ENCODE measurements at regions not wholly inside any gene's neighbourhood (a gene's known extent, or its start where the extent isn't known, plus 50 kb on each side); places are given as distances from the start of the nearest gene placed in this dataset.

GRCh38 chr1:67945733-67946374, 104.6 kb downstream of the DIRAS3 start:
- Histone ChIP-seq H3K36me3 (ENCODE audit: insufficient read depth, low read depth, low read length) (no peaks in the 10 kb centered on the region), H3K4me1 (ENCODE audit: insufficient read depth, low read length) (no peaks in the 10 kb centered on the region), H3K9ac (ENCODE audit: low read depth, low read length) (no peak overlapping the region), H3K27ac (ENCODE audit: low read length) (no peak overlapping the region), H3K9me3 (ENCODE audit: insufficient read depth, low read depth, low read length) (no peaks in the 10 kb centered on the region), H3K27me3 (ENCODE audit: insufficient read depth, low read length) (no peaks in the 10 kb centered on the region), H3K4me3 (ENCODE audit: low read length) (no peak overlapping the region)

GRCh38 chr1:67942274-67942673, 108.2 kb downstream of the DIRAS3 start:
- no peaks in the 10 kb centered on the region for H3K27me3 ChIP-seq (ENCODE audit: insufficient read depth, low read length)
- H3K4me1 ChIP-seq (ENCODE audit: insufficient read depth, low read length) = no peaks in the 10 kb centered on the region; the same call in 1 of the 2 replicates
- no peaks in the 10 kb centered on the region for H3K9me3 ChIP-seq (ENCODE audit: insufficient read depth, low read depth, low read length)
- H3K36me3 ChIP-seq (ENCODE audit: insufficient read depth, low read depth, low read length) = no peaks in the 10 kb centered on the region
- H3K9ac ChIP-seq (ENCODE audit: low read depth, low read length) = no peak overlapping the region
- H3K4me3 ChIP-seq (ENCODE audit: low read length) = no peak overlapping the region
- no peak overlapping the region for H3K27ac ChIP-seq (ENCODE audit: low read length)

GRCh38 chr1:67941746-67942145, 108.5 kb upstream of the GNG12 start:
- Histone ChIP-seq H3K4me3 (ENCODE audit: low read length) (no peak overlapping the region), H3K27ac (ENCODE audit: low read length) (no peak overlapping the region), H3K9ac (ENCODE audit: low read depth, low read length) (no peak overlapping the region), H3K4me1 (ENCODE audit: insufficient read depth, low read length) (no peaks in the 10 kb centered on the region; the same call in 1 of the 2 replicates), H3K9me3 (ENCODE audit: insufficient read depth, low read depth, low read length) (no peaks in the 10 kb centered on the region), H3K27me3 (ENCODE audit: insufficient read depth, low read length) (no peaks in the 10 kb centered on the region), H3K36me3 (ENCODE audit: insufficient read depth, low read depth, low read length) (no peaks in the 10 kb centered on the region)

- Histone ChIP-seq H3K9ac (ENCODE audit: low read depth, low read length) (no peak overlapping the region), H3K4me1 (ENCODE audit: insufficient read depth, low read length) (no peaks in the 10 kb centered on the region; the same call in 1 of the 2 replicates), H3K36me3 (ENCODE audit: insufficient read depth, low read depth, low read length) (no peaks in the 10 kb centered on the region), H3K9me3 (ENCODE audit: insufficient read depth, low read depth, low read length) (no peaks in the 10 kb centered on the region), H3K27me3 (ENCODE audit: insufficient read depth, low read length) (no peaks in the 10 kb centered on the region), H3K27ac (ENCODE audit: low read length) (no peak overlapping the region), H3K4me3 (ENCODE audit: low read length) (no peak overlapping the region)
These were observed 107.9 kb upstream of the GNG12 start for GRCh38 chr1:67941155-67941554.

- H3K4me3 ChIP-seq (ENCODE audit: low read length) = no peak overlapping the region
- no peak overlapping the region for H3K27ac ChIP-seq (ENCODE audit: low read length)
- H3K9ac ChIP-seq (ENCODE audit: low read depth, low read length) = no peak overlapping the region
- no peaks in the 10 kb centered on the region for H3K36me3 ChIP-seq (ENCODE audit: insufficient read depth, low read depth, low read length)
- no peaks in the 10 kb centered on the region; the same call in 1 of the 2 replicates for H3K4me1 ChIP-seq (ENCODE audit: insufficient read depth, low read length)
- no peaks in the 10 kb centered on the region for H3K27me3 ChIP-seq (ENCODE audit: insufficient read depth, low read length)
- no peaks in the 10 kb centered on the region for H3K9me3 ChIP-seq (ENCODE audit: insufficient read depth, low read depth, low read length)
These were observed 106.7 kb upstream of the GNG12 start for GRCh38 chr1:67939942-67940341.

GRCh38 chr1:67939186-67939743, 106.0 kb upstream of the GNG12 start:
- Histone ChIP-seq H3K36me3 (ENCODE audit: insufficient read depth, low read depth, low read length) (no peaks in the 10 kb centered on the region), H3K9ac (ENCODE audit: low read depth, low read length) (no peak overlapping the region), H3K9me3 (ENCODE audit: insufficient read depth, low read depth, low read length) (no peaks in the 10 kb centered on the region), H3K27me3 (ENCODE audit: insufficient read depth, low read length) (no peaks in the 10 kb centered on the region), H3K4me1 (ENCODE audit: insufficient read depth, low read length) (no peaks in the 10 kb centered on the region; the same call in 1 of the 2 replicates), H3K4me3 (ENCODE audit: low read length) (no peak overlapping the region), H3K27ac (ENCODE audit: low read length) (no peak overlapping the region)

GRCh38 chr1:67937651-67938050, 104.4 kb upstream of the GNG12 start:
- no peak overlapping the region for H3K9ac ChIP-seq (ENCODE audit: low read depth, low read length)
- H3K36me3 ChIP-seq (ENCODE audit: insufficient read depth, low read depth, low read length) = no peaks in the 10 kb centered on the region
- H3K4me1 ChIP-seq (ENCODE audit: insufficient read depth, low read length) = no peaks in the 10 kb centered on the region; the same call in 1 of the 2 replicates
- no peaks in the 10 kb centered on the region for H3K9me3 ChIP-seq (ENCODE audit: insufficient read depth, low read depth, low read length)
- H3K27me3 ChIP-seq (ENCODE audit: insufficient read depth, low read length) = no peaks in the 10 kb centered on the region
- H3K27ac ChIP-seq (ENCODE audit: low read length) = no peak overlapping the region
- H3K4me3 ChIP-seq (ENCODE audit: low read length) = no peak overlapping the region

- Histone ChIP-seq H3K4me3 (ENCODE audit: low read length) (no peak overlapping the region), H3K9me3 (ENCODE audit: insufficient read depth, low read depth, low read length) (no peaks in the 10 kb centered on the region), H3K27me3 (ENCODE audit: insufficient read depth, low read length) (no peaks in the 10 kb centered on the region), H3K4me1 (ENCODE audit: insufficient read depth, low read length) (no peaks in the 10 kb centered on the region; the same call in 1 of the 2 replicates), H3K36me3 (ENCODE audit: insufficient read depth, low read depth, low read length) (no peaks in the 10 kb centered on the region), H3K9ac (ENCODE audit: low read depth, low read length) (no peak overlapping the region), H3K27ac (ENCODE audit: low read length) (no peak overlapping the region)
These were observed 103.7 kb upstream of the GNG12 start for GRCh38 chr1:67937010-67937409.

GRCh38 chr1:67935560-67935959, 102.3 kb upstream of the GNG12 start:
- Histone ChIP-seq H3K4me1 (ENCODE audit: insufficient read depth, low read length) (no peaks in the 10 kb centered on the region; the same call in 1 of the 2 replicates), H3K9me3 (ENCODE audit: insufficient read depth, low read depth, low read length) (no peaks in the 10 kb centered on the region), H3K4me3 (ENCODE audit: low read length) (no peak overlapping the region), H3K27me3 (ENCODE audit: insufficient read depth, low read length) (no peaks in the 10 kb centered on the region), H3K9ac (ENCODE audit: low read depth, low read length) (no peak overlapping the region), H3K36me3 (ENCODE audit: insufficient read depth, low read depth, low read length) (no peaks in the 10 kb centered on the region), H3K27ac (ENCODE audit: low read length) (no peak overlapping the region)

- H3K9ac ChIP-seq (ENCODE audit: low read depth, low read length) = no peak overlapping the region
- no peaks in the 10 kb centered on the region for H3K9me3 ChIP-seq (ENCODE audit: insufficient read depth, low read depth, low read length)
- H3K4me1 ChIP-seq (ENCODE audit: insufficient read depth, low read length) = no peaks in the 10 kb centered on the region
- no peak overlapping the region for H3K4me3 ChIP-seq (ENCODE audit: low read length)
- H3K27me3 ChIP-seq (ENCODE audit: insufficient read depth, low read length) = no peaks in the 10 kb centered on the region
- H3K36me3 ChIP-seq (ENCODE audit: insufficient read depth, low read depth, low read length) = no peaks in the 10 kb centered on the region
- H3K27ac ChIP-seq (ENCODE audit: low read length) = no peak overlapping the region
These were observed 97.9 kb upstream of the GNG12 start for GRCh38 chr1:67931198-67931597.

GRCh38 chr1:67923074-67923473, 89.8 kb upstream of the GNG12 start:
- Histone ChIP-seq H3K4me3 (ENCODE audit: low read length) (no peak overlapping the region), H3K36me3 (ENCODE audit: insufficient read depth, low read depth, low read length) (no peaks in the 10 kb centered on the region), H3K27me3 (ENCODE audit: insufficient read depth, low read length) (no peaks in the 10 kb centered on the region), H3K4me1 (ENCODE audit: insufficient read depth, low read length) (no peaks in the 10 kb centered on the region), H3K27ac (ENCODE audit: low read length) (no peak overlapping the region), H3K9me3 (ENCODE audit: insufficient read depth, low read depth, low read length) (no peaks in the 10 kb centered on the region), H3K9ac (ENCODE audit: low read depth, low read length) (no peak overlapping the region)

GRCh38 chr1:67921725-67922489, 88.6 kb upstream of the GNG12 start:
- H3K36me3 ChIP-seq (ENCODE audit: insufficient read depth, low read depth, low read length) = no peaks in the 10 kb centered on the region

More at GRCh38 chr1:67921725-67922489, 88.6 kb upstream of the GNG12 start:
- no peaks in the 10 kb centered on the region for H3K4me1 ChIP-seq (ENCODE audit: insufficient read depth, low read length)
- no peak overlapping the region for H3K27ac ChIP-seq (ENCODE audit: low read length)
- H3K9me3 ChIP-seq (ENCODE audit: insufficient read depth, low read depth, low read length) = no peaks in the 10 kb centered on the region
- no peak overlapping the region for H3K9ac ChIP-seq (ENCODE audit: low read depth, low read length)
- no peaks in the 10 kb centered on the region for H3K27me3 ChIP-seq (ENCODE audit: insufficient read depth, low read length)
- no peak overlapping the region for H3K4me3 ChIP-seq (ENCODE audit: low read length)
